ENCODE measurements at regions not wholly inside any gene's neighbourhood (a gene's known extent, or its start where the extent isn't known, plus 50 kb on each side); places are given as distances from the start of the nearest gene placed in this dataset.
"Not testable (repeated sequence)": the region's sequence is repeated elsewhere in the genome, so short reads cannot be mapped to it uniquely, and the experiment has no call there.

DNA sequence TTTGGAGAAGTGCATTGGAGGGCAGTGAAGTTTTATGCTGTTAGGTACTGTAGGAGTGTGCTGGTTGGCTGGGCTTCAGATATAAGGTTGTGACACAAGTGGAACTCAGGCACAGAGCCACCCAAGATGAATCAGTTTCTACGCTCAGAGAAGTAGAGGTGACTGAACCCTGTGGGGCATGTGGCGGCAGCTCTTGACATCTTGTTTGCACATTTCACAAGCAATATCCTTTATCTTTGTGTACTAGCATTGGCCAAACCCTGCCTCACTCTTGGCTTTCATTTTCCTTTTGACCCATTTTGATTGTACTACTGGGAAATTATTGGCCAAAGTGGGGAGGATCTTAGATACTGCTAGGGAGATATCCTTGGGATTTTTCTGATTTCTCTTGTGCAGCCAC, 110.0 kb downstream of the PSAT1 start:
- TF ChIP-seq, protein P1, sequence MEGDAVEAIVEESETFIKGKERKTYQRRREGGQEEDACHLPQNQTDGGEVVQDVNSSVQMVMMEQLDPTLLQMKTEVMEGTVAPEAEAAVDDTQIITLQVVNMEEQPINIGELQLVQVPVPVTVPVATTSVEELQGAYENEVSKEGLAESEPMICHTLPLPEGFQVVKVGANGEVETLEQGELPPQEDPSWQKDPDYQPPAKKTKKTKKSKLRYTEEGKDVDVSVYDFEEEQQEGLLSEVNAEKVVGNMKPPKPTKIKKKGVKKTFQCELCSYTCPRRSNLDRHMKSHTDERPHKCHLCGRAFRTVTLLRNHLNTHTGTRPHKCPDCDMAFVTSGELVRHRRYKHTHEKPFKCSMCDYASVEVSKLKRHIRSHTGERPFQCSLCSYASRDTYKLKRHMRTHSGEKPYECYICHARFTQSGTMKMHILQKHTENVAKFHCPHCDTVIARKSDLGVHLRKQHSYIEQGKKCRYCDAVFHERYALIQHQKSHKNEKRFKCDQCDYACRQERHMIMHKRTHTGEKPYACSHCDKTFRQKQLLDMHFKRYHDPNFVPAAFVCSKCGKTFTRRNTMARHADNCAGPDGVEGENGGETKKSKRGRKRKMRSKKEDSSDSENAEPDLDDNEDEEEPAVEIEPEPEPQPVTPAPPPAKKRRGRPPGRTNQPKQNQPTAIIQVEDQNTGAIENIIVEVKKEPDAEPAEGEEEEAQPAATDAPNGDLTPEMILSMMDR (IDR thresholded peaks at IDR 0.05): no peak
- H3K4me1 ChIP-seq: no peaks in the 10 kb centered on the region
- DNase-seq: no peak
- H3K27ac ChIP-seq: no peak overlapping the region
- no peak overlapping the region for H3K9ac ChIP-seq (ENCODE audit: low read depth in 2 of 2, low read length in 2 of 2)
- H3K27me3 ChIP-seq: no peaks in the 10 kb centered on the region
- H3K9me3 ChIP-seq: no peaks in the 10 kb centered on the region
- no peaks in the 10 kb centered on the region for H3K36me3 ChIP-seq
- no peak overlapping the region for H3K4me3 ChIP-seq
- intact Hi-C loops (cut with DNase I): no loop called here

DNA sequence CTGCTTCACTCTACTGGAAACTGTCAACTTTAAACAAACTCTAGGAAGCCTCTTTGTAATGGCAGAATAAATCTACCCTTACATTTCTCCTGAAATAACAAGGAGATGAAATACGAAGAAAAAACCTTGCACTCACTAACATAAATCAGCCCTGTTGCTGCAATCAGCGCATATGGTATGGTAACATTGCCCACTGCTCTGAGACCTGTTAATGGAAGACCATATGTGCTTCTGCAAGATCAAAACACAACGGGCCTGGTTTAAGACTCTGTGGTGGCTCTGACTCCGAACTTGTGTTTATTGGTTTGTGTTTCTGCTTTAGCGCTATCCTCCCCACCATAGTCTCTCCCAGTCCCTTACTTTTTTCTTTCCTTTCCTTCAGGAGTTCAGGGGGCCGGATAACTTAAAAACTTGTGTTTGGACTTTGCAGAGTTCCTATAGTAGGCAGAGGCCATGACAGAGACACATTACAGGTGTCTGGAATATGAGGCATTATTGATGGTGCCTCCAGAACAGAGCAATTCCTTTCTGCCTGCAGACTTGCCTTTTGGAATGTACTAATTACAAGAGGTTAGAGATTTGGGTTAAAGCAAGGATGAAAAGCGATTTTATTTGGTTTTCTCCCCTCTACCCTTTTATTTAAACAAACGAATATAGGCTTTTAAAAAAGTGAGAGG, 110.8 kb downstream of the PSAT1 start:
- Histone ChIP-seq H3K9me3 (no peaks in the 10 kb centered on the region), H3K27me3 (no peaks in the 10 kb centered on the region), H3K4me1 (no peaks in the 10 kb centered on the region), H3K27ac (no peak overlapping the region), H3K4me3 (no peak overlapping the region), H3K36me3 (no peaks in the 10 kb centered on the region), H3K9ac (ENCODE audit: low read depth in 2 of 2, low read length in 2 of 2) (no peak overlapping the region)
- no peak for DNase-seq
- TF ChIP-seq, protein P1 (IDR thresholded peaks at IDR 0.05): no peak
- intact Hi-C loops (cut with DNase I): no loop called here

DNA sequence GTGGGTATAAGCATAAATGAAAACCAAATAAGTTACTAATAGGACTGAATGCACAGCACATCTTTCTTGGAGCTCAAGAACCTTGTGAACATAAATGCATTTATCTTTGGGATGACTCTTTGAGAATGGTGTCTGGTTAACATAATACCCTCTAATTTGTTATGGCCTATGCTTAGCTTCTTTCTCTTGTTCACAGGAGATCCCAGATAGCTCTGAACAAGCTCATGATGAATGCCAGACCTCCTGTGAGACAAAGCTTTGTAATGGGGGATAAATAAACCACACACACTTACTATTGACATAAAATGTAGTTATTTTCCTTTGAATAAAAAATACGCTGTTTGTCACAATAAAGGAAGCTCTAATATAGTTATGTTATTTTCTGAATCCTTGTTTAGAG, 111.5 kb downstream of the PSAT1 start:
- no peak overlapping the region for H3K9ac ChIP-seq (ENCODE audit: low read depth in 2 of 2, low read length in 2 of 2)
- H3K36me3 ChIP-seq: no peaks in the 10 kb centered on the region
- DNase-seq: no peak
- H3K4me1 ChIP-seq: no peaks in the 10 kb centered on the region
- no peaks in the 10 kb centered on the region for H3K27me3 ChIP-seq
- H3K4me3 ChIP-seq: no peak overlapping the region
- no peaks in the 10 kb centered on the region for H3K9me3 ChIP-seq
- intact Hi-C loops (cut with DNase I): no loop called here
- TF ChIP-seq, protein P1 (IDR thresholded peaks at IDR 0.05): no peak
- no peak overlapping the region for H3K27ac ChIP-seq

DNA sequence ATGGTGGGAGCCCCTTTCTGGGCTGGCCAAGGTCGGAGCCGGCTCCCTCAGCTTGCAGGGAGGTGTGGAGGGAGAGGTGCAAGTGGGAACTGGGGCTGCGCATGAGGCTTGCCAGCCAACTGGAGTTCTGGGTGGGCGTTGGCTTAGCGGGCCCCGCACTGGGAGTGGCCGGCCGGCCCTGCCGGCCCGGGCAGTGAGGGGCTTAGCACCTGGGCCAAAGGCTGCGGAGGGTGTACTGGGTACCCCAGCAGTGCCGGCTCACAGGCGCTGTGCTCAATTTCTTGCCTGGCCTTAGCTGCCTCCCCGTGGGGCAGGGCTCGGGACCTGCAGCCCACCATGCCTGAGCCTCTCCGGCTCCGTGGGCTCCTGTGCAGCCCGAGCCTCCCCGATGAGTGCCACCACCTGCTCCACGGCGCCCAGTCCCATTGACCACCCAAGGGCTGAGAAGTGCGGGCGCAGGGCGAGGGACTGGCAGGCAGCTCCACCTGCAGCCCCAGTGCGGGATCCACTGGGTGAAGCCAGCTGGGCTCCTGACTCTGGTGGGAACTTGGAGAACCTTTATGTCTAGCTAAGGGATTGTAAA, 113.1 kb downstream of the PSAT1 start:
- H3K27ac ChIP-seq; DNase-seq; H3K4me3 ChIP-seq; H3K9me3 ChIP-seq; H3K9ac ChIP-seq (ENCODE audit: low read depth in 2 of 2, low read length in 2 of 2); H3K36me3 ChIP-seq; H3K4me1 ChIP-seq; H3K27me3 ChIP-seq; intact Hi-C loops (cut with DNase I): not testable (repeated sequence)

DNA sequence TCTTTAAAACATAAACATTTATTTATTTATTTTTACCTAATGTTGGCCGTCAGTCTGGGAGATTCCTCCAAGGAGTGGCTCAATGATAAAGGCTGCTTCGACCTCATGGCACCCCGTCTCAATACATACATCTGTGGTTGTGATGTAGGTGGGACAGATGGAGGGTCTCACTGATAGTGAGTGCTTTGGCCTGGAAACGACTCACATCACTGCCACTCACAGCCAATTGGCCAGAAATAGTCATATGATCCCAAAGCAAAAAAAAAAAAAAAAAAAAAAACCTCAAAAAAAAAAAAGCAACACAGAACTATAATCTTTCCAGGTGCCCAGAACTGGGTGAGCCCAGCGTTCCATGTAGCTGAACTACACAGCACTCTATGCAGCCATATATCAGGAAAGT, 125.4 kb downstream of the PSAT1 start:
- Histone ChIP-seq H3K4me1 (no peaks in the 10 kb centered on the region), H3K9ac (ENCODE audit: low read depth in 2 of 2, low read length in 2 of 2) (no peak overlapping the region), H3K27me3 (no peaks in the 10 kb centered on the region), H3K36me3 (no peaks in the 10 kb centered on the region), H3K4me3 (no peak overlapping the region), H3K9me3 (no peaks in the 10 kb centered on the region), H3K27ac (no peak overlapping the region)
- DNase-seq: no peak
- TF ChIP-seq, protein P1 (IDR thresholded peaks at IDR 0.05): no peak
- intact Hi-C loops (cut with DNase I): no loop called here

DNA sequence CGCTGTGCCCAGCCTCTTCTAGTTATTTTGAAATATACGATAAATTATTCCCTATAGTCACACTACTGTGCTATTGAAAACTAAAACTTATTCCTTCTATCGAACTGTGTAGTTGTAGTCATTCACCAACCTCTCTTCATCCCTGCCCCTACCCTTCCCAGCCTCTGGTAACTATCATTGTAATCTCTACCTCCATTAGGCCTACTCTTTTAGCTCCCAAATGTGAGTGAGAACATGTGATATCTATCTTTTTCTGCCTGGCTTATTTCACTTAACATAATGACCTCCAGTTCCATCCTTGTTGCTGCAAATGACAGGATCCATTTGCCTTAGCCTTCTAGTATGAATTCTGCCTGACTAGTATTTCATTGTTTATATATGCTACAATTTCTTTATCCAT, 127.4 kb downstream of the PSAT1 start:
- H3K9ac ChIP-seq (ENCODE audit: low read depth in 2 of 2, low read length in 2 of 2): no peak overlapping the region
- no peaks in the 10 kb centered on the region for H3K9me3 ChIP-seq
- H3K36me3 ChIP-seq: no peaks in the 10 kb centered on the region
- H3K4me3 ChIP-seq: no peak overlapping the region
- no peak overlapping the region for H3K27ac ChIP-seq
- DNase-seq: no peak
- TF ChIP-seq, protein P1 (IDR thresholded peaks at IDR 0.05): no peak
- no peaks in the 10 kb centered on the region for H3K4me1 ChIP-seq
- H3K27me3 ChIP-seq: no peaks in the 10 kb centered on the region
- intact Hi-C loops (cut with DNase I): no loop called here

All from colonic mucosa (tissue), 4 donors.